Superior temporal gyrus (tissue), 1 donor: ENCODE measurements at regions not wholly inside any gene's neighbourhood (a gene's known extent, or its start where the extent isn't known, plus 50 kb on each side); places are given as distances from the start of the nearest gene placed in this dataset.

ENCODE experiments used
- DNase-seq: peaks from one replicate; pipeline ENCODE4 v3.0.0-alpha.2; 2016; ENCODE audit errors: extremely low spot score

DNA sequence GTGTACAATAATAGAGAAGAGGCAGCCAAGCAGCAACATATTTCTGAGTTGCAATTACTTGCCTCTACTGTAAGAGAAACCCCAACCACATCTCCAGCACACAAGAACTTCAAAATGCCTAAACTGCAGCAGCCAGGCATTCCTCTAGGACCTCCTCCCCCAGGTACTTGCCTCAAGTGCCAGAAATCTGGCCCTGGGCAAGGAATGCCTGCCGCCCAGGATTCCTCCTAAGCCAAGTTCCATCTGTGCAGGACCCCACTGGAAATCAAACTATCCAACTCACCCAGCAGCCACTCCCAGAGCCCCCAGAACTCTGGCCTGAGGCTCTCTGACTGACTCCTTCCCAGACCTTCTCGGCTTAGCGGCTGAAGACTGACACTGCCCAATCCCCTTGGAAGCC is 336.8 kb upstream of the RGMB start:
- DNase-seq: no peak

DNA sequence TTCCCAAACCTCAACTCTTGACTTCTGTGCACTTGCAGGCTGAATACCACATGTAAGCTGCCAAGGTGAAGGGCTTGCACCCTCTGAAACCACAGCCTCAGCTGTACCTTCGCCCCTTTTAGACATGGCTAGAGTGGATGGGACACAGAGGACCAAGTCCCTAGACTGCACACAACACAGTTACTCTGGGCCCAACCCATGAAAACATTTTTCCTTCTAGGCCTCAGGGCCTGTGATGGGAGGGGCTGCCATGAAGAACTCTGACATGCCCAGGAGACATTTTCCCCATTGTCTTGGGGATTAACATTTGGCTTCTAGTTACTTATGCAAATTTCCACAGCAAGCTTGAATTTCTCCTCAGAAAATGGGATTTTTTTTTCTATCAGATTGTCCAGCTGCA is 331.0 kb upstream of the RGMB start:
- DNase-seq: no peak

DNA sequence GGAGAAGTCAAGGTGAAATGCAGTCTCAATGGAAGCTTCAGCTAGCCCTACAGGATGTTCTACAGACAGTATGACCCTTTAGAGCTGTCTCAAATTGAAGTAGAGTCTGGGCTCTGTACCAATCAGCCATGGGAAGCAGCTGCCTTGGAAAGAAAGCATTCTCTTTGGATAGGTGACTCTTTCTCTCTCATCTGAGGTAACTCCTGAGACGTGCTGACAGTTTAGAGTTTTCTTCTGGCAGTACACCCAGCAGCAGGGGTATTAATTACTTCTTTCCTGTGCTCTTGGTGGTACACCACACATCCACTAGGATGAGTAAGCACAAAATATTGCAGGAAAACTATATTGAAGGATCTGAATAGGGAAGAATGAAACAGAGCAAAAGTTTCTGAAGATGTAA is 329.6 kb upstream of the RGMB start:
- no peak for DNase-seq

DNA sequence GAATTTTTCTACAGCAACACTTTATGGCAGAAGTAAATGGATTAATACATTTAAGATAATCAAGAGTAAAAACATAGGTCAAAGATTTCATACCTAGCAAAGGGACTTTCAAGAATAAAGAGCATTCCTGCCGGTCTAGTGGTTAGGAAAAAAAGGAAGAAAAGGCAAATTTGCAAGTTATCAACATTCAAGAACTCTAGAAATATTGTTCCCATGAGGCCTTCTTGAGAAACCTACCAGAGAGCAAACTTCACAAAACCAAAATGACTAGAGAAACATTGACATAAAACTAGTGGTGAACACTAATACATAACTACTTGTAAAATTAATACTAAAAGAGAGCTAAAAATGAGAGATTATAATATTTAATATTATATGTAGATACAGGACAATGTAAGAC is 320.2 kb upstream of the RGMB start:
- no peak for DNase-seq

DNA sequence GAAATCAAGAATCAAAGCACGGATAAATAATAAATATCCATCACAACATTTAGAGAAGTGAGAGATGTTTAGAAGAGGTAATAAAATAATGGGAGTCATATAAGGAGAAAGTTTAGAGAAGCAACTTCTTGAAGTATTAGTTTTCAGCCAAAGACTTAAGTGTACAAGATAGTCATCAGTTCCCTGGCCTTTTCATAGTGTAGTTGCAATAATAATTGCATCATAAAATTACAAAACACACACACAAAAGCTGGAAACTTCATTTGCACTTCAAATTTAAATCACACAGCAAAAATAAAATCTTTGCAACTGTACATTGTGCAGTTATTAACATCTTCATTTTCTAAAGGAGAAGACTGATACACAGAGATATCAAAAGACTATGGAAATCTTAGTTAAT is 319.1 kb upstream of the RGMB start:
- DNase-seq: no peak

DNA sequence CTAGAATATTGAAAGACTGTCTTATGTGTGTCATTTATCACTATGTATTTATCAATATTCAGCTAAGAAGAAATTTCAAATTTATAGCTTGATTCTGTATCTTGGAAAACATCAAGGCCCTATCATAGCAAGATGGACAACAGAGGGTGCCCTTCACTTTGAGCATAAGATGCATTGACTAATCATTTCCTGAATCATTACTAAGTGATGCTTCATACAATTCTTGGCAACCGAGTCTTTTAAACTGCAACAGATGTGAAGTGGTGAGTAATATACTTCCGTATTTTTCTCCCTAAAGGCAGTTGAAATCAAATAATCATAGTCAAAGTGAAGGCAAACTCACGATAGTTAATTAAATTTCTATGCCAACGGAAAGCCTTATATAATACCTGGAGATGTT is 318.6 kb upstream of the RGMB start:
- DNase-seq: peak; percentile 65

DNA sequence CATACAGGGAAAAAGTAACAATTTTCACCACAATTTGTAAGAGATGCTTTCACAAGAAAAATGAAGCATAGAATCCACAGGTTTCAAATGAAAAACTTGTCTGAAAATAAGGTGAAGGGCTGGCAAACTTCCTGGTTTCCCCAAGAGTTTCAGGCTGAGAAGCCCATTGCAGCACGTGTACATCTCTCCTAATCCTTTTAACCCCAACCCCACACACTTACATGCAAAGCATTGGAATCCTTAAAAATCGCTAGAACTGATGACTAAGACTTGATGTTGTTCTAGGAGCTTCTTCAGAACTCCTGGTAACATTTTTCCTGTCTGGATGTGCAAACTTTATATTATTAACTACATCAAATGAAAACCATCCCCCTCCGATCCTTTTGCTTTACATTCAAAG is 317.8 kb upstream of the RGMB start:
- no peak for DNase-seq

DNA sequence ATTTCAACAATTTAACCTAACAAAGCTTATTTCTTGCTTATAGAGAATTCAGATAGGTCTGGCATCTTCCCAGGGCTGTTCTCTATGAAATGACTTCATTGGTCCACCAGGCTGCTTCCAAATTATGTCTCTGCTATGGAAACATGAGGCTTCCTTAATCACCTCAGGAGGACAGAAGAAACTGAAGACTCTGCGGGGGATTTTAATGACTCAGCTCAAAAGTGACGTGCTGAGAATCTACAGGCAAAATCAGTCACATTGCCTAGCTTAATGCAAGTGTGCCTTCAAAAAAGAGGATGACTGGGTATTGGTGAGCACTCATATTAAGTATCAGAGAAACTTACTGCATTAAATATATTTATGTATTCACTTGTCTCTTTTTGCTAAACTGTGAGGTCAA is 315.5 kb upstream of the RGMB start:
- no peak for DNase-seq

DNA sequence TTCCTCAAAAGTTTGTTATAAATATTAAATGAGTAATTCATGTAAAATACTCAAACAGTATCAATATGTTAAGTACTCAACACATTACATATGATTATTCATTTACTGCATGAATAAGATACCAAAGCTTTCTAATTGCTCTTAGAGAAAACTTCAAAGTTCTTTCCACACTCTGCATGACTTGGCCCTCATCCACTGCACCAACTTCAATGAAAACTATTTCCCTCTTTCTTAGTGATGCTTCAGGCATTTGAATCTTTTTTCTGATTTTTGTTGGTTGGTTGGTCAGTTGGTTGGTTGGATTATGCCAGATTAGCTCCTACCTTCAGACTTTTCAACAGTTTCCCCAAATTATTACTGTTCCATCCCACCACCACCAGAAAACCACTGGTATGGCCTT is 314.7 kb upstream of the RGMB start:
- no peak for DNase-seq

DNA sequence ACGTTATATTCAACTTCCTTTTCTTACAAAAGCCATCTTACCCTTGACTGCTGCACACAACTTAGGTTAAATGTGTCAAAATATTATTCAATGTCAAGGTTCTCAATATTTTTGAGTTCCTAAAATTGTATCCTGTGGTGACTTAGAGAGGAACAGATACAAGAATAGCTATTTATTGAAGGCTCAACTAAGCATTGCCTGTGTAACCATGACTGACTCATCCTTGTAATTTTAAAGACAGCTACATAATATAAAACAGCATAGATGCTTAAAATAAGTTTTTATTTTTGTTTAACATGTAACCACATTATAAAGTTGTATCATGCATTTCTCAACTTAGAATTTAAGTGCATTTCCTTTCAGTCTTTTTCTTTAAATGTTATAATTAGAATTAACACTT is 312.9 kb upstream of the RGMB start:
- DNase-seq: no peak

DNA sequence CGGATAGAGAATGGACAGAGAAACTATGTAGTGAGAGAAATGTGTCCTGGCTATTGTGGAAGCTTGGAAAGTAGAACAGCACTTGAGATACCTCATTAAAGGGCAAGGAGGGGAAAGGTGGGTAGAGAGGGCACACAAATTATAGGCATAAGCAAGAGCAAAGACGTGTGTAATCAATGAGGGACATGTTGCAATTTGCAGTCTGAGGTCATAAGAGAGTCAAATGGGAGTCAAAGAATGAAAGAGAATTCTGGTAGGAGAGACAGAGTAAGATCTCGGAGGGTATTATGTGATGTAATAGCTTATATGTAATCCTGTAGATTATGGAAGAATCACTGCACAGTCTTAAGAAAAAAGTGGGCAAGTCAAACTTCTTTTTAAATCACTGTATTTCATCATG is 312.0 kb upstream of the RGMB start:
- no peak for DNase-seq

DNA sequence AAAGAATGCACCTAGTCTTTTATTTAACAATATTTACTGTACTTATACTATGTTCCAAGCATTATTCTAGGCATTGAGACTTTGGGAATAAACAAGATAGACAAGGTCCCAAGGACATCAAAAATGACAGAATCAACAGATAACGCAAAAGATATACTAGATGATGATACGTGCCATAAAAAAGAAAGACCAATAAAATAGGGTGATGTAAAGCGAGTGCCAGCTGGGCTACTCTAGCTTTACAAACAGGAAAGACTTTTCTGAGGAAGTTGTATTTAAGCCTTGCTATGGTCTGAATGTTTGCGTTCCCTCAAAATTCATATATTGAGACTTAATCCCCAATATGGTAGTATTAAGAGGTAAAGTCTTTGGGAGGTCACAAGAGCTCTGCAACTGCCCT is 310.2 kb upstream of the RGMB start:
- no peak for DNase-seq

DNA sequence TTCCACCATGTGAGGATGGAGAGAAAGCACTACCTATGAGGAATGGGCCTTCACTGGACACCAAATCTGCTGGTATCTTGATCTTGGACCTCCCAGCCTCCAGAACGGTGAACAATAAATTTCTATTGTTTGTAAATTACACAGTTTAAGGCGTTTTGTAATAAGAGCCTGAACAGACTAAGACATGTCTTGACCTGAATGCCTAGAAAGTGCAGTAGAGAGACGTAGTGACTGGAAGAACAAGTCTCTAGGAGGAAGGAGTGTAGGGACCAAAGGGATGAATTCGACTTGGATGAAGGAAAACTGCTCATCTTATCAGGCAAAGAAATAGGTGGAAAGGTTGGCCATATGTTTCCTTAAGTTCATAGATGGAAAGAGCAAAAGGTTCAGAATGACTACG is 309.8 kb upstream of the RGMB start:
- no peak for DNase-seq

DNA sequence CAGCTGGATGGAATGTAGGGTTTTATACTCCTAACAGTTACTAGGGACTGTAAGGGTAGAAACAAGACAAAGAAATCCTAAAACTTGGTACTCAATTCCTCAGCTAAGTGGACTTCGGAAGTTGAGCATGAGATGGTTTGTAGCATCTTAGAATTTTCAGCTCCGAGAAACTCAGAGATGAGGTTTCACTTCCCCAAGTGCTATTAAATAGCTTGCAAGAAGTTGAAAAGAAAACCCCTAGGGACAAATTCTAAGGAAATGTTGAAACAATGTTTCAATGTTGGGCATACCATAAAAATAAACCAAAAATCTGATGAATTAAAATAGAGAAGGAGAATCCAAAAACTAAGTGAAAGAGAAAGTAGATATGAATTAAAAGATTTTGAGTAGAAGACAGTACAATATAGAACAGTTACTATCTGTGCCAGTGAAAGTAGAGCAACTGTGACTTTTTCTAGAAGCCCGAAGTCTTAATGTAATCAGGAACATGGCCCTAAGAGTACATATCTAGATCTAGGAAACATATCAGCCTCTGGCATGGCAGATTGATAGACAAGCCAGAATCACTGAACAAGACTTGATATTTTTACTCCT is 308.6 kb upstream of the RGMB start:
- no peak for DNase-seq

DNA sequence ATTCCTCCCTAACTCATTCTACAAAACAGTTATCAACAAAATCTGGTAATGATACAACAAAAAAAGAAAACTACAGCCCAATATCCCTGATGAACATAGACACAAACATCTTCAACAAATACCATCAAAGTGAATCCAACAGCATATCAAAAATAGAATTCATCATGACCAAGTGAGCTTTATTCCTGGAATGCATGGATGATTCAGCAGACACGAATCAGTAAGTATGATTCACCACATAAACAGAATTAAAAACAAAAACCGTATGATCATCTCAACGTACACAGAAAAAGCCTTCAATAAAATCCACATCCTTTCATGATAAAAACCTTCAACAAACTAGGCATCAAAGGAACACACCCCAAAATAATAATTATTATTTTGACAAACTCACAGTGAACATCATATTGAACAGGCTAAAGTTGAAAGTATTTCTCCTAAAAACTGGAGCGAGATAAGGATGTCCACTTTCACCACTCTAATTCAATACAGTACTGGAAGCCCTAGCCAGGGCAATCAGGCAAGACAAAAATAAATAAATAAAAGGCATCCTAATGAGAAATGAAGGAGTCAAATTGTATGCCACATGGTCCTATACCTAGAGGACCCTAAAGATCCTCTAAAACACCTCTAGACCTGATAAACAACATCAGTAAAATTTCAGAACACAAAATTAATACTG is 305.1 kb upstream of the RGMB start:
- DNase-seq: no peak

DNA sequence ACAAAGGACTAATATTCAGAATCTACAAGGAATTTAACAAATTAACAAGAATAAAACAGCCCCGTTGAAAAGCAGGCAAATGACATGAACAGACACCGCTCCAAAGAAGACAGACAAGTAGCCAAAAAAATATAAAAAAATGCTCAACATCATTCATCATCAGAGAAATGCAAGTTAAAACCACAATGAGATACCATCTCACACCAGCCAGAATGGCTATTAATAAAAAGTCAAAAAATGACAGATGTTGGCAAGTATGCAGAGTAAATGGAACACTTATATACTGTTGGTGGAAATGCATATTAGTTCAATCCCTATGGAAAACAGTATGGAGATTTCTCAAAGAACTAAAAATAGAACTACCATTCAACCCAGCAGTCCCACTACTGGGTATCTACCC is 302.7 kb upstream of the RGMB start:
- no peak for DNase-seq

DNA sequence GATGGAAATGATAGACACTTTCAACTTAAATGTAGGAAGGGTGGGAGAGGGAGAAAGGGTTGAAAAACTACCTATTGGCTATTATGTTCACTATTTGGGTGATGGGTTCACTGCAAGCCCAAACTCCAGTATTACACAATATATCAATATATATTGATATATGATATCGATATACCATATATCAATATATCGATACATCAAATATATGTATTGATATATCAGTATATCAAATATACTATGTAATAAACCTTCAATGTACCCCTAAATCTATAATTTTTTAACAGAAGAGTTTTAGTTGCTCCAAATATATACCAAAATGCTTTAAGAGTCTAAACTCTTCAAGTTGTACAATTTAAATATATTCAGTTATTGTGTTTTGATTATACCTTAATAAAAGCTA is 302.0 kb upstream of the RGMB start:
- no peak for DNase-seq

DNA sequence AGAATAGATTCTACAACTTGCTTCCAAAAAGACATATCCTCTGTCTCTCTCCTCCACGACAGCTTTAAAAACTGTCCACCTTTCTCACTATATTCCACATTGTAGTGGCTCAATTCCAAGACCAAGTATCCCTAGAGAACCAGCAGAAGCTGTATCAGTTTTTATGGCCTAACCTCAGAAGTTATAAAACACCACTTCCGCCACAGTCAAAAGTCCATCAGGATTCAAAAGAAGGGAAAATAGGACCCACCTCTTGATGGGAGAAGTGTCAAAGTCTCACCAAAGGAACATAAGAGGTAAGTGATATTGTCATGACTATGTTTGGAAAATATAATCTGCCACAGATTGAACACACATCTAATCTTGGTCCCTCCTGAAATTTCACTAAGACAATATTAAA is 299.2 kb upstream of the RGMB start:
- DNase-seq: no peak

DNA sequence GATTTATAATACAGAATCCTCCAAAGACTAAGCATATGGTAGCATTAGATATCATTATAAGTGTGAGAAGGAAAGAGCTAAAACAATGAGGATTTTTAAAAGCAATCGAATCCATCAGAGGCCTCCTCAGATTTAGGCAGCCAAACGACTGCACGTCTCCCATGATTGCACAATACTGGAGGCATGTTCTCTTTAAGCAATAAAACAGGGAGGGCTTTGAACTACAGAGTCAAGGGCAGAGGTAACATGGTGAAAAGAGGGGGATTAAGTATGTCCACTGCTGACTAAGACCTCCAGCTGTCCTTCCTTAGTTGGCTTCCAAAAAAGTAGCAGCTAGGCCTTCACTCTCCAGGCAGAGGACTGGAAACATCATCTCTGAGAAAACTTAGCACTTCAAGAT is 298.7 kb upstream of the RGMB start:
- no peak for DNase-seq

DNA sequence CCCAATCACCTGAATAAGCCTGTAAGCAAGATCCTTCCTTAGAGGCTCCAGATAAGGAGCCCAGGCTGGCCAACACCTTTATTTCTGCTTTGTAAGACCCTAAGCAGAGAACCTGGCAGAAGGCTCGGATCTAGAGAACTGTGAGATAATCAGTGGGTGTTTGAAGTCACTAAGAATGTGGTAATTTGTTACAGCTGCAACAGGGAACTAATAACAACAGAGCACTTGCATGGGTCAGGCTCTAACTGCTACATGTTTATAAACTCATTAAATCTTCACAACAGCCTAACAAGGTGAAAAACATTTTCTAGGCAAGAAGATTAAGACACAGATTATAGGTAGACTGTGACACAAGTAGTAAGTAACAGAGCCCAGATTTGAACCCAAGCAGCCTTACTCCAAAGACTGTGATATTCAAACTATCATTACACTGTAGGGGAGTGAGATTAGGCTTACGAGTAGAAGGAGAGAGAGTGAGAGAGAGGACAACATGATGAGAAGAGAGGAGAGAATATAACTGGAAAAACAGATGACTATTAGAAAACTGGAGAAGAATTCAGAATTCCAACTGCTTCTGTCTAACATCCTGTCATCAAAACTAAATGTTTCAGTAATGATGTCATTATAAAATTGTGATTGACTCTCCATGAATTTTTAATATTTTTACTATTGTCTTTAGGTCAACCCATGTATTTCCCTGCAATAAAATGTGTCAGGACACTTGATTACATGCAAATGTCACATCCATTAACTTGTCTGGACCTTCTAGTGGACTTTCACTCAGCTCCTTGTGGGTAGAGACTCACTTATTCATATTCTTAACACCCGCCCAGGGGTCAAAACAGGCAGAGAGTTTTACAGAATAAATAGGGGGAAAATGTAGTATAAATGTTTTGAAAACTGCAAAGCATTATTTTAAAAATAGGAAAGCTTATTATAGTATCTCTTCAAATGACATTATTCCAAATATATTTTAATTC is 290.9 kb upstream of the RGMB start:
- no peak for DNase-seq

DNA sequence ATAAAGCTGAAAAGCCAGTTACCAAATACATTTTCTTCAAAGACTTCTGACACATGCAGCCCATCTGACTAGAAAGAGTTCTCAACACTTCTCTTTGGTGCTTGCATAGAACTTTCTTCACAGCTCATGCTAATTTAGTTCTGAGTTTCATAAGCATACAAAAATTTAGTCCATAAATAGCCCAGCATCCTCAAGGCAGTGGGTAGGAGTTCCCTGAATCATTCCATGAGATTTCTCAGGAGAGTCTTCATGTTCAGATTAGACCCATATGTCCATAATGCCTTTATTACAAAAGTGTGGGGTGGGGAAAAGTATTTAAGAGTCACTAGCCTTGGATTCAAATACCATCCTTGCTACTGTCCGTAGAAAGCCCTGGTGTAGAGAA is 290.2 kb upstream of the RGMB start:
- peak; percentile 71 for DNase-seq

DNA sequence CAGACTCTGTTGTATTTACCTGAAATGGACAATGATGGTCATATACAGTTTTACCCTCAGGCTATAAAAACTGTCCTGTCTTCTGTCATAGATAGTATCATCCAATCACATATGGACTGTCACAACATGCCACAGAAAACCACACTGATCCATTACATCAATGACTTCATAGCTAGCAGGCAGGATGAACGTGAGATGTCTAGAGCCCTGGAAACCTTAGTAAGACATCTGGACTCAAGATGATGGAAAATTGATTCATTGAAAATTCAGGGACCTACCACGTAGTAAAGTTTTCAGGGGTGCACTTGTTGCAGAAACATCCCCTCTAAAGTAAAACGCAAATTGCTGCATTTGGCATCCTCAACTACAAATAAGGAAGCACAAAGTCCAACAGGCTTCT is 284.4 kb upstream of the RGMB start:
- DNase-seq: no peak

DNA sequence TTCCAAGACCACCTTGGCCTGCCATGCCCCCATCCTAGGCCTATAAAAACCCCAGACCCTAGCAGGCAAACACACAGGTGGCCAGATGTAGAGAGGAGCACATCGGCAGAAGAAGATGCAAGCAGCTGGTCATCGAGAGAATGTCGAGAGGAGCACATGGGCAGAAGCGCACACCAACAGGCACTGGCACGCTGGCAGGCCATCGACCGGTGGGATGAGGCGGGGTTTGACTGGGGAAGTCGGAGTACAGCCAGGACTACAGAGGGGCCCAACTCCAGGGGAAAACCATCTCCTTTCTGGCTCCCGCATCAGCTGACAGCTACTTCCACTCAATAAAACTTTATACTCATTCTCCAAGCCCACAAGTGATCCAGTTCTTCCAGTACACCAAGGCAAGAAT is 283.1 kb upstream of the RGMB start:
- no peak for DNase-seq
